NCI-H69 (cell line): ENCODE measurements at regions not wholly inside any gene's neighbourhood (a gene's known extent, or its start where the extent isn't known, plus 50 kb on each side); places are given as distances from the start of the nearest gene placed in this dataset.

Experiments used
- DNase-seq: peaks from one replicate; lab custom pipeline; 2025; lab: John Stamatoyannopoulos, UW

DNA sequence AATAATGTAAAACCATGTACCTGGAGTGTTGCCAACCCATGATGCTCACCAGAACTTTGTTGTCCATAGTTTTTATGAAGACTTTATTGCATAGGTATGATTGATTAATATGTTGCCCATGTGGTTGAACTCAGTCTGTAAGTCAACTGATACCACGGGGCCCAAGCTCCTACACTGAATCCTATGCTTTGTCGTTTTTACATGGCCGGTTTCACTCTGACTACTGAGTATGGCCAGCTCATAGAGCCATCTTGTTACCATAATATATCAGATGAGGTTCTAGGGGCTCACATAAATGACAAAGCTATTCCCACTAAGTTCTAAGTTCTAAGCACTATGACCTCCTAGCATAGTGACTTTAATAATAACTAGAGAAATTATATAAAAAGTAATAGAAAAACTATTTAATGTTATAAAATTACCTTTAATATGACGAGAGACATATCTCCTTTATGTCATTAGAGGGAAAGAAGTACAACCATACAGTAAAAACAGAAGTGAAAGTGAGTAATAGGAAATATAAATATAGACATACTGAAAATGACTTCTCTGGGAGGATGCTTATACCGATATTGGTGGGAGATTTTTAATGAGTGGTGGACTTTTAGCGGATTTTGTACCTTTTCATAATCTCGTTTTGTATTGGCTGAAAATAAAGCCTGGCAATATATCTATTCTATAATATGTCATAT lies 983.4 kb upstream of the PRMT6 start:
- DNase-seq = no peak

DNA sequence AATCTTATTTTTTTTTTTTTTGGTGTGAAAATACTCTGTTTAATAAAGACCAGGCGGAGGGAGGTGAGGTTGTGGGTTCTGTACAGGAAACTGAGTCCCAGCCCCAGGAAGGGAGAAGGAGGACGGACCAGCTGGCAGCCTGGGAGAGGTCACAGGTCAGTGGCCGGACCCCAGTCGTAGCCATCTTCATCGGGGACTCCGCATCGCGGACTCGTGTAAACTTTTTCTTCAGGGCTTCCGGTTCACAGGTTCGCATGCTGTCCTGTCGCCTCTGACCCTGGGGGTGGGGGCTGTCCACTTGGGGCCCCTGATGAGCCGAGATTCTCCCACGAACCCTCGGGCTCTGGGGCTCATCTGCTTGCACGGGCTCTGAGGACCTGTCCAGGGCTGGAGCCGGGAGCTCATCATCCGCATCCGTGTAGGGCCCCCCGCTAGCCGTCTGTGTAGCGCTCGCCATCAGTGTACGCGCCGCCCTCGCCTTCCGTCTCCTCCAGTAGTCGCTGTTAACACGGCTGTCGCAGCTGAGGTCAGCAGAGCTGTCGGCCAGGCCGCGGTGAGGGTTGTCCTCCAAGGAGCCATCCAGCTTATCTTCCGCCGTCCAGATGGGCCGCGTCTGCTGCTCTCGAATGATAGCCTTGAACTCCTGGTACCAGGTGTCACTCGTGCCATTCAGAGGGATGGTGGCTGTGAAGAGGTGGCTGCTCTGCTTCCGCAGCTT lies 975.7 kb upstream of the PRMT6 start:
- DNase-seq = no peak

- no peak for DNase-seq
Measured at GRCh38 chr1:106111044-106111443, 945.4 kb upstream of the PRMT6 start.

DNA sequence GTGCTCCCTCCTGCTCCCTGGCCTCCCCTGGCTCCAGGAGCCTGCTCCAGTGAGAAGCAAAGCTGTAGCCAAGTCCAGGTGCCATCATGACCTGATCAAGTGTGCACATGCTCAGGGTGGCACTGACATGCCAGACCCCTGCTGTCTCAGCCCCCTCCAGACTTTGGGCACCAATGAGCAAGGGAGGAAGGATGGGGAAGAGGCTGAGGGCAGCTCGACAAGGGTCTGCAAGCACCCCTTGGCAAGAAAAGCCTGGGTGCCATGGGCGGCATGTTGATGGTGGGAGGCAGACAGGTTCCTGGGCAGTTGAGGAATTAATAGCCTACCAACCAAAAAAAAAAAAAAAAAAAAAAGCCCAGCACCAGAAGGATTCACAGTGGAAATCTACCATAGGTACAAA lies 942.6 kb upstream of the PRMT6 start:
- no peak for DNase-seq

DNA sequence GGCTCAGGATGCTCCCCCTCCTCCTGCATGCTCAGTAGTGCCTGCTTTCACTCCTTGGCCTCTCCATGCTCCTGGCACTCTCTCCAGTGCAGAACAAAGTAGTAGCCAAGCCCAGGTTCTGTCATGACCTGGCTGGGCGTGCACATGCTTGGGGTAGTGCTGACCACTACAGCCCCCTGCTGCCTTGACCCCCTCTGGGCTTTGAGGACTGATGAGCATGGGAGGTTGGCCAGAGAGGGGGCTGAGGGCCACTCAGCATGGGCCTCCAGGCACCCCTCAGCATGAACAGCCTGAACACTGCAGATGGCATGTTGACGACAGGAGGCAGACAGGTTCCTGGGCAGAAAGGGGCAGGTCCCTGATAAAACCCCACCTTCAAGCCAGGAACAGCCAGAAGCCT lies 935.7 kb upstream of the PRMT6 start:
- DNase-seq = no peak

GRCh38 chr1:106121728-106122127 lies 934.7 kb upstream of the PRMT6 start:
- no peak for DNase-seq

GRCh38 chr1:106134561-106134960 lies 921.9 kb upstream of the PRMT6 start:
- DNase-seq = peak; percentile 25

DNA sequence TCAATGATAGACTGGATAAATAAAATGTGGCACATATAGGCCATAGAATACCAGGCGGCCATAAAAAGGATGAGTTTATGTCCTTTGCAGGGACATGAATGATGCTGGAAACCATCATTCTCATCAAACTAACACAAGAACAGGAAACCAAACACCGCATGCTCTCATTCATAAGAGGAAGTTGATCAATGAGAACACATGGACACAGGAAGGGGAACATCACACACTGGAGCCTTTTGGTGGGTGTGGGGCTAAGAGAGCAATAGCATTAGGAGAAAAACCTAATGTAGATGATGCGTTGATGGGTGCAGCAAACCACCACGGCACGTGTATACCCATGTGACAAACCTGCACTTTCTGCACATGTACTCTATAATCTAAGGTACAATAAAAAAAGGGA lies 883.4 kb upstream of the PRMT6 start:
- peak; percentile 21 for DNase-seq

- peak; percentile 37 for DNase-seq
Measured at GRCh38 chr1:106178791-106179190, 877.7 kb upstream of the PRMT6 start.

DNA sequence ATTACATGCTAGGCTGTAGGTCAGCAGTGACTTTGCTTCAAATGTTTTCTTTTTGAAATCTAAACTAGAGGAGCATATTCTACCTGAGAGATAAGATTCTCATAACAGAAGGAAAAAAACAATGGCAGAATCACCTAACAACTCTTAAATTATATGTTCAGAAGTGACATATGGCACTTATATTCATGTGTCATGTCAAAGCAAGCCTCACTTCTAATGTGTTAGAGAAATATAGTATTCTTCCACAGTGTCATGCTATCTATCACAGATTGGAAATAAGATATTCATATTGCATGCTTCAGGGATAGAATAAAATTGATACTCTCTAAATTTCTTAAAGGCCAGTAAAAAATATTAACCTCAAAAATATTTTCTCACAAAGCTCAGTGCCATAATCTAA lies 874.6 kb upstream of the PRMT6 start:
- DNase-seq = peak; percentile 12

DNA sequence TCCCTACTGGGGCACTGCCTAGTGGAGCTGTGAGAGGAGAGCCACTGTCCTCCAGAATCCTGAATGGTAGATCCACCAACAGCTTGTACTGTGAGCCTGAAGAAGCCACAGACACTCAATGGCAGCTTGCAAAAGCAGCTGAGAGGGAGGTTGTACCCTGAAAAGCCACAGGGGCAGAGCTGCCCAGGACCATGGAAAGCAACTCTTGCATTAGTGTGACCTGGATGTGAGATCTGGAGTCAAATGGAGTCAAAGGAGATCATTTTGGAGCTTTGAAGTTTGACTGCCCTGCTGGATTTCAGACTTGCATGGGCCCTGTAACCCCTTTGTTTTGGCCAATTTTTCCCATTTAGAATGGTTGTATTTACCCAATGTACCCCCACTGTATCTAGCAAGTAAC lies 871.4 kb upstream of the PRMT6 start:
- no peak for DNase-seq

GRCh38 chr1:106189780-106190179 lies 866.7 kb upstream of the PRMT6 start:
- DNase-seq = no peak

- no peak for DNase-seq
Measured at GRCh38 chr1:106194206-106194605, 862.3 kb upstream of the PRMT6 start.

GRCh38 chr1:106200711-106201110 lies 855.8 kb upstream of the PRMT6 start:
- DNase-seq = no peak

DNA sequence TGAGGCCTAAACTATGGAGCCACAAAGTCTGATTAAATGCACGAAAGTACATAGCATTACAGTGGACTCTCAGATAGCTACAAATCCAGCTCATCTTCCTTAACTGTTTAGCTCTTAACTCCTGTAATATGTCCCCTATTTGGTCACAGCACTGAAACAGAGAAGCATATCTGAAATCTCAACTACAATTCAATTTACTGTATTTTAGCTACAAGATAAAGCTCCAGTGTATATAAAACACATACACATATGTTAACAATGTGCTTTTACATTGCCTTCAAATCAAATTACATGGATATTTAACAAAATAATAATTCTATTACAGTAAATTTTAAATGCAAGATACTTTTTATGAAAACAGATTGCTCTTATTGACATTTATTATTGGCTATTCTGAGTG lies 849.3 kb upstream of the PRMT6 start:
- DNase-seq = no peak

GRCh38 chr1:106217765-106218164 lies 838.7 kb upstream of the PRMT6 start:
- DNase-seq = no peak

- DNase-seq = no peak
Measured at GRCh38 chr1:106222403-106222802, 834.1 kb upstream of the PRMT6 start.

DNA sequence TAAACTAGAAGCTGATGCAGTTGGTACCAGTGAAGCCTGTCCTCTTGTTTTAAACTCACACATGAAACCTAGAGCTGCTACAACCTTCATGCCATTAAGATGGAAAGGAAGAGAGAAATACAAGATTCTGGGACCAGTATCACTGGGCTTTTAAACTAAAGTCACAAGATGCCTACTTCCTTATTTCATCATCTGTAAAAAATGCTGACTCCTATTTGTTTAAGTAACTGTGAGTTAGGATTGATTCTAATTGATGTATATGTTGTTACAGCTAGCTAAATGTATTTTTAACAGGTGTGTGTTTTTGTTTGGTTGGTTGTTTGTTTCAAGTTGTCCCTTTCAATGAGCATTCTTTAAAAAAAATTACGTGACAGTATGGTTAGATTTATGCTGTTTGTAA lies 833.3 kb upstream of the PRMT6 start:
- DNase-seq = no peak

- DNase-seq = no peak
Measured at GRCh38 chr1:106224426-106224825, 832.0 kb upstream of the PRMT6 start.

GRCh38 chr1:106225403-106225802 lies 831.1 kb upstream of the PRMT6 start:
- no peak for DNase-seq

GRCh38 chr1:106226550-106226949 lies 829.9 kb upstream of the PRMT6 start:
- DNase-seq = no peak

DNA sequence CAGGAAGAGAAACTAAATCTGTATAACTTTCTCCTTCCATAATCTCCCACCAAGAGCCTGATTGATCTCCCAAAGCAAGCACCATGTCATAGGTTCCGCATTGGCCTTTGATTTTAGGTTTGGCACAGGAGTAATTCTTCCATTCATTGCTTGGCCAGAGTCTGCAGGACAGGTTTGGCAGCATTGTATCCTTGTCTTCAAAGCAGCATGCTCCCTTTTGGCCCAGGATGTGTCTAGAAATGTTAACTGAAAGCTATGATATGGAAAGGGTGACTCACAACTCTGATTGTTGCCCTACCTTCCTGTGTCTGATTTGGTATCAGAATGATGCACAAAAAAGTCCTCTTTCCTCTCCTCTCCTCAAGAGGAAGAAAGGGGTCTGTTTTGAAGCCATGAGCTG lies 824.3 kb upstream of the PRMT6 start:
- no peak for DNase-seq

GRCh38 chr1:106233511-106233910 lies 823.0 kb upstream of the PRMT6 start:
- DNase-seq = peak; percentile 3

DNA sequence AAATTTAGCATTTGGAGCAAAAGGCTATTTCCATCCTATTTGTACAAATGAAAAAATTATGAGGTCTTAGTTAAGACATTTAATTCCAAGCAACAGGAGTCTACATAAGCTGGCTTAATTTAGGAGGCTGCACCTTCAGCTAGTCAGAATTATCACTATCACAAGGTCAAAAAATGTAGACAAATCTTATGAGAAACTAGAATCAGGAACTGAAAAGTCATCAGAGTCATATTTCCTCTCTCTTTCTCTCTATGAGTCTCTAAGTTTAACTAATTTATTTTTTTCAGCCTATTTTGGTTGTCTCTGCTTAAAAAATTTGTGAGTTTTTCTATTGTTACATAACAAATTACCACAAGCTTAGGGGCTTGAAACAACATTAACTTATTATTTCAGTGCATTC lies 807.1 kb upstream of the PRMT6 start:
- no peak for DNase-seq
